CD4-positive, alpha-beta T cell (primary cell): ENCODE measurements at regions not wholly inside any gene's neighbourhood (a gene's known extent, or its start where the extent isn't known, plus 50 kb on each side); places are given as distances from the start of the nearest gene placed in this dataset.

Experiments used
- ATAC-seq: fragments of 200-7000 bp; cut with Tn5 transposase; one replicate; pipeline ENCODE4 v1.10.0; 2022; ENCODE audit warnings: mild to moderate bottlenecking; ENCODE audit not compliant: poor library complexity
- CTCF ChIA-PET: fragments of 350-600 bp; sonication (Branson Sonifier 250); formaldehyde crosslinking; loops from one replicate; lab custom pipeline; 2021; ENCODE audit warnings: antibody characterized with exemption, inconsistent platforms; lab: Charles Lee
- POLR2A ChIA-PET: fragments of 350-600 bp; sonication (Branson Sonifier 250); formaldehyde crosslinking; loops from one replicate; lab custom pipeline; 2021; ENCODE audit warnings: antibody characterized with exemption, inconsistent platforms; lab: Charles Lee
- DNase-seq, 14 experiments: peaks; one replicate each; pipeline ENCODE4 v3.0.0-alpha.2; 2013 to 2020; ENCODE audit warnings: mixed read lengths in 2 of 14
- H3K27ac ChIP-seq, 2 donors: one replicate each; pipeline versions ENCODE4 v1.5.1 to v1.7.0; 2013; ENCODE audit warnings: low read length in 2 of 2, low read depth in 1 of 2, mild to moderate bottlenecking in 1 of 2
- H3K27me3 ChIP-seq, 2 experiments: 1 replicate in 1 of 2; 2 replicates in 1 of 2; pipeline versions ENCODE4 v1.6.1 to v1.7.0; 2013; ENCODE audit warnings: low read length in 2 of 2, control low read depth in 1 of 2, mild to moderate bottlenecking in 1 of 2, moderate library complexity in 1 of 2; ENCODE audit not compliant: insufficient read depth in 2 of 2, control insufficient read depth in 1 of 2
- H3K36me3 ChIP-seq: one replicate; pipeline ENCODE4 v1.6.1; 2013; ENCODE audit warnings: low read length, control low read depth; ENCODE audit not compliant: insufficient read depth
- H3K4me1 ChIP-seq: one replicate; pipeline ENCODE4 v1.6.1; 2013; ENCODE audit warnings: low read length, control low read depth; ENCODE audit not compliant: insufficient read depth
- H3K4me3 ChIP-seq: one replicate; pipeline ENCODE4 v1.5.1; 2013; ENCODE audit warnings: mild to moderate bottlenecking, low read length, moderate library complexity
- H3K9me3 ChIP-seq, 2 experiments: 1 replicate in 1 of 2; 2 replicates in 1 of 2; pipeline versions ENCODE4 v1.6.1 to v1.7.0; 2013; ENCODE audit warnings: low read length in 2 of 2, mild to moderate bottlenecking in 2 of 2, control low read depth in 1 of 2, moderate library complexity in 1 of 2; ENCODE audit not compliant: control insufficient read depth in 1 of 2, insufficient read depth in 1 of 2
- H3K27ac Mint-ChIP-seq: one replicate; pipeline ENCODE4 v1.8.0; 2020; ENCODE audit warnings: mixed read lengths
- H3K27me3 Mint-ChIP-seq: one replicate; pipeline ENCODE4 v1.8.0; 2021; ENCODE audit warnings: mixed read lengths
- H3K36me3 Mint-ChIP-seq: one replicate; pipeline ENCODE4 v1.8.0; 2021; ENCODE audit warnings: low read depth, mixed read lengths
- H3K4me1 Mint-ChIP-seq: one replicate; pipeline ENCODE4 v1.8.0; 2021; ENCODE audit warnings: low read depth, mixed read lengths
- H3K4me3 Mint-ChIP-seq: one replicate; pipeline ENCODE4 v1.8.0; 2020; ENCODE audit warnings: mild to moderate bottlenecking, mixed read lengths
- H3K9me3 Mint-ChIP-seq: one replicate; pipeline ENCODE4 v1.8.0; 2020; ENCODE audit warnings: mixed read lengths
- CTCF ChIP-seq: fragments of 200-600 bp; IDR thresholded peaks from one replicate; pipeline ENCODE4 v1.8.0; 2022; ENCODE audit warnings: antibody characterized with exemption, mild to moderate bottlenecking
- intact Hi-C, 2 experiments: fragments of 100-400 bp; cut with DNase I in 1 of 2; cut with micrococcal nuclease in 1 of 2; formaldehyde crosslinking; loops; one replicate each; pipeline versions ENCODE4 v1.15.1 to v1.9.0; 2023 to 2025; cut with DNase I, micrococcal nuclease

DNA sequence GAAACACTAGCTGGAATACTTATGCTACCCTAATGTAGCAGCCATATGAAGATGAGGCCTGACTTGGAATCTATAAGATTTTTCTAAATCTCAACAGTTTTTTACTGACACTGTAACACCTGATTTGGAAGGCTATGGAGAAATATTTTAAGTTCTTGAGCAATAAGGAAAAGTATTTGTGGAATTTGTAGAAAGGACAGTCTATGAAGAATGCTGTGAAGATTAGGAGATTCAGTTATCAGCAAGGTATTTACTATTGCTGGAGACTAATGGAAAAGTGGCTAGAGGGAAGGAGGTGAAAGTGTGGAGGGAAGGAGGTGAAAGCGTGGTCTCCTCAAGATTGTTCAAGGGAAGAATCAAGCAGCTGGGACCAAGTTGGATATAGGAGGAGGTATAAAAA lies 190.0 kb upstream of the EMCN start:
- no peaks in the 10 kb centered on the region for H3K27me3 ChIP-seq
- Mint-ChIP-seq H3K9me3 (no peaks in the 10 kb centered on the region), H3K27me3 (no peaks in the 10 kb centered on the region), H3K4me1 (no peaks in the 10 kb centered on the region), H3K27ac (no peak overlapping the region), H3K4me3 (no peak overlapping the region), H3K36me3 (no peaks in the 10 kb centered on the region)
- DNase-seq = no peak
- intact Hi-C loops = no loop called here
- H3K4me3 ChIP-seq = no peak overlapping the region
- ATAC-seq = no peak
- ChIA-PET CTCF (no interaction called here), POLR2A (no interaction called here)
- H3K9me3 ChIP-seq = no peaks in the 10 kb centered on the region
- no peaks in the 10 kb centered on the region for H3K36me3 ChIP-seq
- H3K4me1 ChIP-seq = no peaks in the 10 kb centered on the region
- H3K27ac ChIP-seq = no peak overlapping the region
- no peak for TF ChIP-seq CTCF

DNA sequence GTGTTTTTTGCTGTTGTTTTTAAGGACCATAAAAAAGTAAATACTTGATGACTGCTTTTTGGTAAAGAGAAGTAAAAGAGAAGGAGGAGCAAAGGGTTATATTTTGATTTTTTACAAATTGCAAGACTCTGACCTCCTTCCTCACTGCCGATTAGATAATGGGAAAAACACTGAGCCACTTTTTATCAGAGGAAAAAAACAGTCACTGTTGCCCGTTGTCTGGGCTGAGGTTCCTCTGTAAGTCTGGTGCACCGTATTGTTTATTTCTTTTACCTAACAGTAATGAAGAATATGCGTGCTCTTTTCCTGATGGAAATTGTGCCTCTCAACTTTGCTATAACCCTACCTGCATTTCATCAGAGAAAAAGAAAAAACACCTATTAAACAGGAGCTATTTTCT lies 178.7 kb upstream of the EMCN start:
- no peaks in the 10 kb centered on the region for H3K4me1 ChIP-seq
- no peak overlapping the region for H3K4me3 ChIP-seq
- intact Hi-C loops = no loop called here
- Mint-ChIP-seq H3K36me3 (no peaks in the 10 kb centered on the region), H3K27ac (no peak overlapping the region), H3K4me1 (no peaks in the 10 kb centered on the region), H3K4me3 (no peak overlapping the region), H3K9me3 (no peaks in the 10 kb centered on the region), H3K27me3 (peaks cover 9% of the 10 kb centered on the region)
- H3K27me3 ChIP-seq = no peaks in the 10 kb centered on the region
- H3K9me3 ChIP-seq = no peaks in the 10 kb centered on the region
- no peak for TF ChIP-seq CTCF
- ChIA-PET POLR2A (no interaction called here), CTCF (no interaction called here)
- ATAC-seq (no peak), DNase-seq (no peak)
- H3K36me3 ChIP-seq = no peaks in the 10 kb centered on the region
- H3K27ac ChIP-seq = no peak overlapping the region

DNA sequence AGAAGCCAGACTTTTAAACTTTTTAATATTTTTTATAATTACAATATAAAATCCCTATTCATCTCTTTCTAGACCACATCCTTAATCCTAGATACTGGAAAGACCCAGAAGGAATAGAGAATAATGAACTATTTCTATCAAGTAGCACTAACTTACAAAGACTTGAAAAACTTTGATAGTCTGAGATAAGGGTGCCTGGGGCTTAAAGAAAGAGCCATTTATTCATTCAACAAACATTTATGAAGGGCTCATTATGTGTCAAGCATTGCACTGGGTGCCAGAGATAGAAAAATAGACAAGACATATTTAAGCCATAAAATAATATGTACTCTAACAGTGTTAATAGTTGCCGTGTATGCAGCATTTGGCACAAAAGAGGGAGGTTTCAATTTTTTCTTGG lies 178.0 kb upstream of the EMCN start:
- no peak for TF ChIP-seq CTCF
- Mint-ChIP-seq H3K27ac (no peak overlapping the region), H3K4me1 (no peaks in the 10 kb centered on the region), H3K9me3 (no peaks in the 10 kb centered on the region), H3K36me3 (no peaks in the 10 kb centered on the region), H3K27me3 (peaks cover 14% of the 10 kb centered on the region), H3K4me3 (no peak overlapping the region)
- intact Hi-C loops = no loop called here
- no peaks in the 10 kb centered on the region for H3K36me3 ChIP-seq
- no peaks in the 10 kb centered on the region for H3K9me3 ChIP-seq
- H3K4me3 ChIP-seq = no peak overlapping the region
- ChIA-PET CTCF (no interaction called here), POLR2A (no interaction called here)
- no peaks in the 10 kb centered on the region for H3K27me3 ChIP-seq
- ATAC-seq (no peak), DNase-seq (no peak)
- H3K4me1 ChIP-seq = no peaks in the 10 kb centered on the region
- no peak overlapping the region for H3K27ac ChIP-seq
